ENCODE measurements at regions not wholly inside any gene's neighbourhood (a gene's known extent, or its start where the extent isn't known, plus 50 kb on each side); places are given as distances from the start of the nearest gene placed in this dataset.
"Not testable (repeated sequence)": the region's sequence is repeated elsewhere in the genome, so short reads cannot be mapped to it uniquely, and the experiment has no call there.

- Histone ChIP-seq H3K9me3 (ENCODE audit: control insufficient read depth, low read length) (no peaks in the 10 kb centered on the region), H3K27ac (ENCODE audit: insufficient read depth, low read depth, low read length, poor library complexity, severe bottlenecking) (no peak overlapping the region), H3K4me1 (ENCODE audit: control insufficient read depth, insufficient read depth, low read length) (no peaks in the 10 kb centered on the region), H3K27me3 (ENCODE audit: control insufficient read depth, insufficient read depth, low read length, poor library complexity, severe bottlenecking) (no peaks in the 10 kb centered on the region), H3K36me3 (ENCODE audit: control insufficient read depth, insufficient read depth, low read length) (no peaks in the 10 kb centered on the region), H3K4me3 (ENCODE audit: insufficient read depth, low read depth, low read length) (no peak overlapping the region)
- 51 to 75% methylated on average over 3 of the region's 3 CpGs for WGBS, 2 experiments
Measured at GRCh38 chr3:145681181-145681580, 479.8 kb downstream of the PLOD2 start.

GRCh38 chr3:145687978-145688377, 473.0 kb downstream of the PLOD2 start:
- H3K27ac ChIP-seq (ENCODE audit: insufficient read depth, low read depth, low read length, poor library complexity, severe bottlenecking); H3K4me3 ChIP-seq (ENCODE audit: insufficient read depth, low read depth, low read length): not testable (repeated sequence)
- WGBS, 2 experiments = 57 to 62% methylated on average over 3 of the region's 3 CpGs

GRCh38 chr3:145692751-145693150, 468.2 kb downstream of the PLOD2 start:
- Histone ChIP-seq H3K4me1 (ENCODE audit: control insufficient read depth, insufficient read depth, low read length) (no peaks in the 10 kb centered on the region), H3K36me3 (ENCODE audit: control insufficient read depth, insufficient read depth, low read length) (no peaks in the 10 kb centered on the region), H3K9me3 (ENCODE audit: control insufficient read depth, low read length) (no peaks in the 10 kb centered on the region), H3K27me3 (ENCODE audit: control insufficient read depth, insufficient read depth, low read length, poor library complexity, severe bottlenecking) (no peaks in the 10 kb centered on the region), H3K4me3 (ENCODE audit: insufficient read depth, low read depth, low read length) (no peak overlapping the region), H3K27ac (ENCODE audit: insufficient read depth, low read depth, low read length, poor library complexity, severe bottlenecking) (no peak overlapping the region)
- 100% methylated on average over 1 of the region's 2 CpGs for WGBS, 2 experiments

More at GRCh38 chr3:145687978-145688377, 473.0 kb downstream of the PLOD2 start:
- not testable (repeated sequence) for H3K4me1 ChIP-seq (ENCODE audit: control insufficient read depth, insufficient read depth, low read length); H3K9me3 ChIP-seq (ENCODE audit: control insufficient read depth, low read length); H3K36me3 ChIP-seq (ENCODE audit: control insufficient read depth, insufficient read depth, low read length); H3K27me3 ChIP-seq (ENCODE audit: control insufficient read depth, insufficient read depth, low read length, poor library complexity, severe bottlenecking)

- no peak overlapping the region for H3K4me3 ChIP-seq (ENCODE audit: insufficient read depth, low read depth, low read length)
- no peaks in the 10 kb centered on the region for H3K9me3 ChIP-seq (ENCODE audit: control insufficient read depth, low read length)
- no peaks in the 10 kb centered on the region for H3K36me3 ChIP-seq (ENCODE audit: control insufficient read depth, insufficient read depth, low read length)
- H3K27ac ChIP-seq (ENCODE audit: insufficient read depth, low read depth, low read length, poor library complexity, severe bottlenecking) = no peak overlapping the region
- no peaks in the 10 kb centered on the region for H3K4me1 ChIP-seq (ENCODE audit: control insufficient read depth, insufficient read depth, low read length)
- H3K27me3 ChIP-seq (ENCODE audit: control insufficient read depth, insufficient read depth, low read length, poor library complexity, severe bottlenecking) = no peaks in the 10 kb centered on the region
Measured at GRCh38 chr3:145696011-145696410, 465.0 kb downstream of the PLOD2 start.

GRCh38 chr3:145698250-145698649, 462.7 kb downstream of the PLOD2 start:
- H3K27me3 ChIP-seq (ENCODE audit: control insufficient read depth, insufficient read depth, low read length, poor library complexity, severe bottlenecking) = no peaks in the 10 kb centered on the region
- WGBS, 2 experiments = 93 to 95% methylated on average over 7 of the region's 7 CpGs
- H3K4me3 ChIP-seq (ENCODE audit: insufficient read depth, low read depth, low read length) = no peak overlapping the region

GRCh38 chr3:145698749-145699148, 462.2 kb downstream of the PLOD2 start:
- H3K4me3 ChIP-seq (ENCODE audit: insufficient read depth, low read depth, low read length) = no peak overlapping the region
- no peaks in the 10 kb centered on the region for H3K9me3 ChIP-seq (ENCODE audit: control insufficient read depth, low read length)
- H3K27ac ChIP-seq (ENCODE audit: insufficient read depth, low read depth, low read length, poor library complexity, severe bottlenecking) = no peak overlapping the region
- no peaks in the 10 kb centered on the region for H3K4me1 ChIP-seq (ENCODE audit: control insufficient read depth, insufficient read depth, low read length)
- H3K36me3 ChIP-seq (ENCODE audit: control insufficient read depth, insufficient read depth, low read length) = no peaks in the 10 kb centered on the region
- H3K27me3 ChIP-seq (ENCODE audit: control insufficient read depth, insufficient read depth, low read length, poor library complexity, severe bottlenecking) = no peaks in the 10 kb centered on the region

More at GRCh38 chr3:145698250-145698649, 462.7 kb downstream of the PLOD2 start:
- Histone ChIP-seq H3K9me3 (ENCODE audit: control insufficient read depth, low read length) (no peaks in the 10 kb centered on the region), H3K36me3 (ENCODE audit: control insufficient read depth, insufficient read depth, low read length) (no peaks in the 10 kb centered on the region), H3K27ac (ENCODE audit: insufficient read depth, low read depth, low read length, poor library complexity, severe bottlenecking) (no peak overlapping the region), H3K4me1 (ENCODE audit: control insufficient read depth, insufficient read depth, low read length) (no peaks in the 10 kb centered on the region)

- Histone ChIP-seq H3K27ac (ENCODE audit: insufficient read depth, low read depth, low read length, poor library complexity, severe bottlenecking) (no peak overlapping the region), H3K4me1 (ENCODE audit: control insufficient read depth, insufficient read depth, low read length) (peaks cover 3% of the 10 kb centered on the region), H3K9me3 (ENCODE audit: control insufficient read depth, low read length) (no peaks in the 10 kb centered on the region), H3K27me3 (ENCODE audit: control insufficient read depth, insufficient read depth, low read length, poor library complexity, severe bottlenecking) (no peaks in the 10 kb centered on the region), H3K36me3 (ENCODE audit: control insufficient read depth, insufficient read depth, low read length) (no peaks in the 10 kb centered on the region), H3K4me3 (ENCODE audit: insufficient read depth, low read depth, low read length) (no peak overlapping the region)
Measured at GRCh38 chr3:145704020-145704419, 457.0 kb downstream of the PLOD2 start.

GRCh38 chr3:145709779-145710178, 451.2 kb downstream of the PLOD2 start:
- not testable (repeated sequence) for H3K27ac ChIP-seq (ENCODE audit: insufficient read depth, low read depth, low read length, poor library complexity, severe bottlenecking); H3K36me3 ChIP-seq (ENCODE audit: control insufficient read depth, insufficient read depth, low read length); H3K9me3 ChIP-seq (ENCODE audit: control insufficient read depth, low read length); H3K4me1 ChIP-seq (ENCODE audit: control insufficient read depth, insufficient read depth, low read length); H3K27me3 ChIP-seq (ENCODE audit: control insufficient read depth, insufficient read depth, low read length, poor library complexity, severe bottlenecking); H3K4me3 ChIP-seq (ENCODE audit: insufficient read depth, low read depth, low read length)
- WGBS, 2 experiments = 100% methylated on average over 1 of the region's 1 CpG; no CpG with 5 or more reads in 1 of the 2 experiments

- Histone ChIP-seq H3K9me3 (ENCODE audit: control insufficient read depth, low read length) (no peaks in the 10 kb centered on the region), H3K27me3 (ENCODE audit: control insufficient read depth, insufficient read depth, low read length, poor library complexity, severe bottlenecking) (no peaks in the 10 kb centered on the region), H3K36me3 (ENCODE audit: control insufficient read depth, insufficient read depth, low read length) (no peaks in the 10 kb centered on the region), H3K4me1 (ENCODE audit: control insufficient read depth, insufficient read depth, low read length) (no peaks in the 10 kb centered on the region), H3K4me3 (ENCODE audit: insufficient read depth, low read depth, low read length) (no peak overlapping the region), H3K27ac (ENCODE audit: insufficient read depth, low read depth, low read length, poor library complexity, severe bottlenecking) (no peak overlapping the region)
- WGBS, 2 experiments = 100% methylated on average over 1 of the region's 1 CpG; no CpG with 5 or more reads in 1 of the 2 experiments
Measured at GRCh38 chr3:145716519-145716918, 444.5 kb downstream of the PLOD2 start.

GRCh38 chr3:145719114-145719513, 441.9 kb downstream of the PLOD2 start:
- no peak overlapping the region for H3K27ac ChIP-seq (ENCODE audit: insufficient read depth, low read depth, low read length, poor library complexity, severe bottlenecking)
- no peaks in the 10 kb centered on the region for H3K4me1 ChIP-seq (ENCODE audit: control insufficient read depth, insufficient read depth, low read length)
- H3K36me3 ChIP-seq (ENCODE audit: control insufficient read depth, insufficient read depth, low read length) = no peaks in the 10 kb centered on the region
- no peaks in the 10 kb centered on the region for H3K27me3 ChIP-seq (ENCODE audit: control insufficient read depth, insufficient read depth, low read length, poor library complexity, severe bottlenecking)
- no peak overlapping the region for H3K4me3 ChIP-seq (ENCODE audit: insufficient read depth, low read depth, low read length)
- H3K9me3 ChIP-seq (ENCODE audit: control insufficient read depth, low read length) = no peaks in the 10 kb centered on the region
- WGBS, 2 experiments = no CpG with 5 or more reads among the region's 1 CpG

GRCh38 chr3:145721273-145721805, 439.6 kb downstream of the PLOD2 start:
- Histone ChIP-seq H3K27ac (ENCODE audit: insufficient read depth, low read depth, low read length, poor library complexity, severe bottlenecking) (no peak overlapping the region), H3K4me3 (ENCODE audit: insufficient read depth, low read depth, low read length) (no peak overlapping the region), H3K36me3 (ENCODE audit: control insufficient read depth, insufficient read depth, low read length) (no peaks in the 10 kb centered on the region), H3K27me3 (ENCODE audit: control insufficient read depth, insufficient read depth, low read length, poor library complexity, severe bottlenecking) (no peaks in the 10 kb centered on the region), H3K9me3 (ENCODE audit: control insufficient read depth, low read length) (no peaks in the 10 kb centered on the region), H3K4me1 (ENCODE audit: control insufficient read depth, insufficient read depth, low read length) (no peaks in the 10 kb centered on the region)
- 75 to 78% methylated on average over 2 of the region's 3 CpGs for WGBS, 2 experiments

Data from ectodermal cell (in vitro differentiated cells).